Fibroblast of gingiva (primary cell): ENCODE measurements at regions not wholly inside any gene's neighbourhood (a gene's known extent, or its start where the extent isn't known, plus 50 kb on each side); places are given as distances from the start of the nearest gene placed in this dataset.

ENCODE experiments used
- DNase-seq: peaks from one replicate; pipeline ENCODE4 v3.0.0-alpha.2; 2011; ENCODE audit warnings: low read depth

GRCh38 chr2:128401680-128402079, 83.0 kb upstream of the HS6ST1 start:
- DNase-seq: no peak

GRCh38 chr2:128402911-128403670, 84.4 kb upstream of the HS6ST1 start:
- no peak for DNase-seq

- DNase-seq: no peak
Measured at GRCh38 chr2:128403814-128404708, 85.4 kb upstream of the HS6ST1 start.

DNA sequence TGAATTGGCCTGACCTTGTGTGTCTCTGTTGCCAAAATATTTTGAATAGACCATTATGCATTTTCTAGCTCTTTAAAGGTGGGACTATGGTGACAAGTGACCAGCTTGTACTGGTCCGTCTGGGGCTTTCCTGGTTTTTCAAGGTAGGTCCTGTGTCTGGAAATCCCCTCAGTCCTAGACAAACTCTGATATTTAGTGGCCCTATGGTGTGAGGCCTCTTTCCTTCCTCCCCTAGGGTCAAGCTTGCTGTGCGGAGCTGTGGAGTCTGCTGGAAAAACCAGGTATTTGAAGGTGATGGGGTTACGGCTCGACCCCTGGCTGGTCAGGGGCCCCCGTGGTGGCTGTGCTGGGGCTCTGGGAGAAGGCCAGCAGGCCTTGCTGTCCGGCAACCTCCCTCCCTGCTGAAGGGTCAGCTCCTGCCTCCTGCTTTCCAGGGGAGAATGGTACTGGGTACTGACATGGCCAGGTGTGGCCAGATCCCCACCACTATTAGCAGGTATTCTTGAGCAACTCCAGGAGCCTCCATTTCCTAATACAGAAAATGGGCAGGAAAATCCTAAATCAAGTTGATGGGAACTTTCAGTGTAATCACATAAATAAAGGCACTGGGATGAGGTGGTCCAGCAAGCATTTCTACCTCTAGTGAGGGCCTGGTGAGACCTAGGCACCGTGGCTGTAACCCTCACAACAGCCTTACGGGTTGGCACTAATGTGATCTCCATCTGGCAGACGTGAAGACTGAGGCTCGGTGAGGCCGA, 86.2 kb upstream of the HS6ST1 start:
- DNase-seq: no peak

DNA sequence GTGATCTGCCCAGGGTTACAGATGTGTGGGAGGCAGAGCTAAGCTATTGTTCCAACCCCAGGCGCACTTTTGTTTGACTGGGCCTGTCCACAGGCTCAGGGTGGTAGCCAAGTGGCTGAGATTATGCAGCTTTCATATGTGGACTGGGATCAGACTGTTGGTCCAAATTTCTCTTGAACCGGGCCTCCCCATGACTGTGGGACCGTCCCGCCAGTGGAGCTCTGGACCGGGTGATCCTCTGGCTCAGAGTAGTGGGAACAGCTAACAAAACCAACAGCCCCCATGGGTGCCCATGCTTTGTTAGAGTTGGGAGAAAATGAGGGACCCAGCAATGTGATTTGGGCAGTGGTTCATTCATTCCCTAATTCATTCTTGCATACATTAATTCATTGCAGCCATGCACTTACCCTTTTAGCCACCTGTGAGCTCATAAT, 86.8 kb upstream of the HS6ST1 start:
- no peak for DNase-seq

- no peak for DNase-seq
Measured at GRCh38 chr2:128405981-128406613, 87.4 kb upstream of the HS6ST1 start.

- DNase-seq: no peak
Measured at GRCh38 chr2:128406736-128407554, 88.3 kb upstream of the HS6ST1 start.

GRCh38 chr2:128408349-128409305, 90.0 kb upstream of the HS6ST1 start:
- peak; percentile 72 for DNase-seq

DNA sequence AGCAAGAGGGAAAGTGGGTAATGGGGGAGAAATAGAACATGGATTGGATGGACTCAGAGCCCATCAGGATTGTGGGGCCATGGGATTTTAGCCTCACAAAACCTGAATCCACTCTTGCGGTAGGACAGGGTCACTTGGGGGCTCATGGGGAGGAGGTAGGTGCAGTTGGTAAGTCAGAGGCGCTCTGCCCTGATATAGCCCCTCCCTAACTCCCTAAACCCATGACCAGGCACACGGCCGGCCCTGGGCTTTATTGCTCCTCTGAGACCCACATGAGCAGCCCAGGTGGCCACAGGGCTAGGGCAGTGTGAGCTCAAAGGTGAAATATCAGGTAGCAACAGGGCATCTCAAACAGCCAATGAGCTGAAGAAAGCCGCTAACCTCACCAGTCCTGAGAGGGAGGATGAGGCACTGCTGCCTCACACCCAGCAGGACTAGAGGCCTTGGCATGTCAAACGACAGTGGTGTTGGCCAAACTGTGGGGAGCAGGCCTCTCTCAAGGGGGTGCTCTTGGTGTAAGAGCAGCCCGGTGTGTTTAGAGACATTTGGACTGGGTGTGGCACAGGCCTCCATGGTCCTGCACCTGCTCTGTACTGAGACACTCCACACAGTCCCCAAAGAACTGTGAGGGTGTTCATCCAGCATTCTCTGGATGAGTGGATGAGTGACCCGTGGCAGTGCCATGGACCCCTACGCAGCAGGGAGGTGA, 90.8 kb upstream of the HS6ST1 start:
- no peak for DNase-seq

GRCh38 chr2:128410035-128410757, 91.5 kb upstream of the HS6ST1 start:
- DNase-seq: no peak

GRCh38 chr2:128410758-128411215, 92.1 kb upstream of the HS6ST1 start:
- DNase-seq: no peak

DNA sequence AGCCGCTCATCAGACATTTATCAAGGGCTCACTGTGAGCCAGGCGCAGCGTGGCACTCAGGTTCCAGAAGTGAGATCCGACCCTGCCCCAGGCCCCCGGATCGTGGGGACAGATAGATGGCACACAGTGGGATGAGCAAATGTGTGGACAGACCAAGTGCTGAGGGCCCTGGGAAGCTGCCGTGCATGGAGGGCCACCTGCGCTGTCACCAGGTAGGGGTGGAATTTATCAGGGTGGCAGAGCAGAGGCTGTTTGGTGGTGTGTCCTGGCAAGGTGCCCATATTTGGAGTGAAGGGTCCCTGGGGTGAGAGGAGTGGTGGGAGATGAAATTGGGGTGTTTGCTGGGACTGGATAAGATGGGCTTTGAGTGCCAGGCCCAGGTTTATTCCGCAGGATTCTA, 92.8 kb upstream of the HS6ST1 start:
- DNase-seq: no peak

- DNase-seq: no peak
Measured at GRCh38 chr2:128412181-128412871, 93.7 kb upstream of the HS6ST1 start.

DNA sequence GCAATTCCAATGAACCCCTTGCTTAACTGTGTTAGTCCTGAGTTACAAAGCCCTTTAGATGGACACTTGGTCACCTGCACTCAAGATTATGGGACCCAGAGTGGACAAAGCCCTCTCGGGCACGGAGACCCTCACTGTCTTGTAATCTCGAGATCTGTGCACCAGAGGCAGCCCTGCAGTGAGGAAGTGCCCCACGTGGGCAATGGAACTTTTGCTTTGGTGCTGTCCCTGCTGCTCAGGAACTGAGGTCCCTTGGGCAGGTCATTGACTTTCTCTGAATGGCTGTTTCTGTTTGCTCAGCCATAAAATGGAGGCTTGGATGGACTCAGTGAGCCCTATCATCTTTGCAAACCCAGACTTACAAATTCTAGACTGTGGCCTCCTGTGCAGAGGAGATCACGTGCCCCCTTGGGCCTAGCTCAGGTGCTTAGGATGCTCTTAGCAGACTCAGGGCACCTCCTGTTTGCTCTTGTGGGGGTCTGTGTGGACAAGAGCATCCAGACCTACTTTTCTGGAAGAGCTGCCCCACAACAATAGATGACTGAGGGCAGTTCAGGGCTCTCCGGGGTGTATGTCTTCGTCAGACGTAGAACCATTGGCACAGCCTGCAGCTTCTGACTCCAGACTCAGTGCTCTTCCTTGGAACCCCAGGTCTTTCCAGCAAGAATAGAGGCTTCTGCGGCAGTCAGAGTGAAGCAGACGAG, 94.5 kb upstream of the HS6ST1 start:
- no peak for DNase-seq

DNA sequence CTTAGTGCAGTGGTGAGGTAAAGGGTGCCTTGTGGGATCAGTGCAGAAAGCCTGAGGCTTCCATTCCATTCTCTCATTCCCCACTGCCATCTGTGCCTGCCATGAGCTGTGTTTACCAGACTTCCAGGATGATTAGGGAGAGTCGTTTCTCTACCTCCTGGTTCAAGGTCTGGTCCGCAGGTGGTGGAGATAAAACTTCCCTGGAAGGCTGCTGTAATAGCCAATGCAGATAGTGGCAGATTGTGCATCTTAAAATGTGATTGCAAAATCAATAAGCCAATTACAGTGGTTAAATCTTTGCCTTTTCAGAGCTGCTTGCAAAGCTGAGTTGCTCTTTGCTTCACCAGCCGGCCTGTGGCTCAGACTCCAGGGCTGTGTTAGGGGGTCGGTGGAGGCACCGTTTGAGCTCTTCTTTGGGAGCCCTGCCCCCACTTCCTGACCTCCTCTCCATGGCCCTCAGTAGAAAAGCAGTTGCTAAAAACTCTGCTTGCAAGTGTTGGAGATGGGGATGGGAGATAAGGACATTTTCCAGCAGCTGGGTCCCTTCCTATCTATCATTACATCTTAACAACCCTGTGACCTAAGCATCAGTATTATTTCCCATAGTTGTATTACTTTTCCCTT, 95.2 kb upstream of the HS6ST1 start:
- no peak for DNase-seq

DNA sequence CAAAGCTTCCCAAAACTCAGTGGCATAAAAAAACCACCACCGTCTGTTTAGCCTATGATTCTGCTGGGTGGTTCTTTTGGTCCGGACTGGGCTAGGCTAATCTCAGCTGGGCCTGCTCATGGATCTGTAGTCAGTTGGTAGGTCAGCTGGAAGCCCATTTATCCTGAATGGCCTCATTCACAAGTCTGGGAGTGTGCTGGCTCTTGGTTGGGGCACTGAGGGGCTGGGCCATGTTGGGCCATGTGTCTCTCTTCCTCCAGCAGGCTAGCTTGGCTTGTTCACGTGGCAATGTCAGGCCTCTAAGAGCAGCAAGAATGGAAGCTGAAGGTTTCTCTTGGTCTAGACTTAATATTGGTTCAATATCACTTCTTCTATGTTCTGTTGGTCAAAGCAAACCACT, 95.7 kb upstream of the HS6ST1 start:
- no peak for DNase-seq
